Type B pancreatic cell (in vitro differentiated cells): ENCODE measurements at regions not wholly inside any gene's neighbourhood (a gene's known extent, or its start where the extent isn't known, plus 50 kb on each side); places are given as distances from the start of the nearest gene placed in this dataset.
"Not testable (repeated sequence)": the region's sequence is repeated elsewhere in the genome, so short reads cannot be mapped to it uniquely, and the experiment has no call there.

Experiments
- DNase-seq: peaks from one replicate; pipeline ENCODE4 v3.0.0; 2021; ENCODE audit warnings: mixed read lengths; ENCODE audit not compliant: unreplicated experiment; ENCODE audit errors: extremely low spot score
- H3K27ac Mint-ChIP-seq: 2 replicates; pipeline ENCODE4 v1.8.0; 2021; ENCODE audit warnings: mild to moderate bottlenecking, mixed read lengths
- H3K27me3 Mint-ChIP-seq: 2 replicates; pipeline ENCODE4 v1.8.0; 2021; ENCODE audit warnings: mixed read lengths
- H3K36me3 Mint-ChIP-seq: 2 replicates; pipeline ENCODE4 v1.8.0; 2021; ENCODE audit warnings: mixed read lengths
- H3K4me1 Mint-ChIP-seq: one replicate; pipeline ENCODE4 v1.8.0; 2021; ENCODE audit warnings: mixed read lengths; ENCODE audit not compliant: unreplicated experiment
- H3K4me3 Mint-ChIP-seq: 2 replicates; pipeline ENCODE4 v1.8.0; 2021; ENCODE audit warnings: mild to moderate bottlenecking, mixed read lengths
- H3K9me3 Mint-ChIP-seq: 2 replicates; pipeline ENCODE4 v1.8.0; 2021; ENCODE audit warnings: mixed read lengths
- TF ChIP-seq, protein P1 (sequence below): fragments of 200-600 bp; sonication (generic); conservative IDR thresholded peaks from 2 replicates; pipeline ENCODE4 v1.5.0; 2021; ENCODE audit warnings: antibody characterized with exemption, mild to moderate bottlenecking

DNA sequence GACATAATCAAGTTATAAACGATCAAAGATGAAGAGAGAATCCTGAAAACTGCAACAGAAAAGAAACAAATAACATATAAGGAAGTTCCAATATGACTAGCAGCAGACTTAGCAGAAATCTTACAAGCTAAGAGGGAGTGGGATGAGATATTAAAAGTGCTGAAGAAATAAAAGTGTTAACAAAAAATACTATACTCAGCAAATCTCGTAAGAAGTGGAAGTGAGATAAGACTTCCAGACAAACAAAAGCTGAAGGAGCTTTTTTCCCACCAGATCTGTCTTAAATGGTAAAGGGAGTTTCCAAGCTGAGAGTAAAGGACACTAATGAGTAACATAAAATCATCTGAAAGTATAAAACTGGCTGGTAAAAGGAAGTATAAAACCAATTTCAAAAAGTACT is 2036.0 kb upstream of the C9orf72 start:
- Mint-ChIP-seq H3K4me1 (no peaks in the 10 kb centered on the region), H3K36me3 (no peaks in the 10 kb centered on the region), H3K27me3 (no peaks in the 10 kb centered on the region), H3K4me3 (no peak overlapping the region), H3K27ac (no peak overlapping the region), H3K9me3 (no peaks in the 10 kb centered on the region)
- no peak for DNase-seq
- TF ChIP-seq, protein P1, sequence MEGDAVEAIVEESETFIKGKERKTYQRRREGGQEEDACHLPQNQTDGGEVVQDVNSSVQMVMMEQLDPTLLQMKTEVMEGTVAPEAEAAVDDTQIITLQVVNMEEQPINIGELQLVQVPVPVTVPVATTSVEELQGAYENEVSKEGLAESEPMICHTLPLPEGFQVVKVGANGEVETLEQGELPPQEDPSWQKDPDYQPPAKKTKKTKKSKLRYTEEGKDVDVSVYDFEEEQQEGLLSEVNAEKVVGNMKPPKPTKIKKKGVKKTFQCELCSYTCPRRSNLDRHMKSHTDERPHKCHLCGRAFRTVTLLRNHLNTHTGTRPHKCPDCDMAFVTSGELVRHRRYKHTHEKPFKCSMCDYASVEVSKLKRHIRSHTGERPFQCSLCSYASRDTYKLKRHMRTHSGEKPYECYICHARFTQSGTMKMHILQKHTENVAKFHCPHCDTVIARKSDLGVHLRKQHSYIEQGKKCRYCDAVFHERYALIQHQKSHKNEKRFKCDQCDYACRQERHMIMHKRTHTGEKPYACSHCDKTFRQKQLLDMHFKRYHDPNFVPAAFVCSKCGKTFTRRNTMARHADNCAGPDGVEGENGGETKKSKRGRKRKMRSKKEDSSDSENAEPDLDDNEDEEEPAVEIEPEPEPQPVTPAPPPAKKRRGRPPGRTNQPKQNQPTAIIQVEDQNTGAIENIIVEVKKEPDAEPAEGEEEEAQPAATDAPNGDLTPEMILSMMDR, result no peak

DNA sequence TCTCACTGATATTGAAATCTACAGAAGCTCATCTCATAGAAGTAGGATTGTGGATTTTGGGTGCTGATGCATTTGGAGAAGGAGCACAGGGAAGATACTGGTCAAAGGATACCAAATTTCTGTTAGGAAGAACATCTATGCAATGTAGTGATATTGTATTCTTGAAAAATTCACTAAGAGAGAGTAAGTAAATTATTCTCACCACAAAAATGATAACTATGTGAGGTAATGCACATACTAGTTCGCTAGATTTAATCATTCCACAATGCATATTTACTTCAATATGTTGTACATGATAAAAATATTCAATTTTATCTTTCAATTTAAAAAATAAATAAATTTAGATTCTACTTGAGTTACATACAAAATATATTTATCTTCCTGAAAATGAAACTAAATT is 2040.5 kb upstream of the C9orf72 start:
- Mint-ChIP-seq H3K36me3 (no peaks in the 10 kb centered on the region), H3K27ac (no peak overlapping the region), H3K9me3 (no peaks in the 10 kb centered on the region), H3K4me1 (no peaks in the 10 kb centered on the region), H3K27me3 (no peaks in the 10 kb centered on the region), H3K4me3 (no peak overlapping the region)
- no peak for DNase-seq
- TF ChIP-seq, protein P1, result no peak

DNA sequence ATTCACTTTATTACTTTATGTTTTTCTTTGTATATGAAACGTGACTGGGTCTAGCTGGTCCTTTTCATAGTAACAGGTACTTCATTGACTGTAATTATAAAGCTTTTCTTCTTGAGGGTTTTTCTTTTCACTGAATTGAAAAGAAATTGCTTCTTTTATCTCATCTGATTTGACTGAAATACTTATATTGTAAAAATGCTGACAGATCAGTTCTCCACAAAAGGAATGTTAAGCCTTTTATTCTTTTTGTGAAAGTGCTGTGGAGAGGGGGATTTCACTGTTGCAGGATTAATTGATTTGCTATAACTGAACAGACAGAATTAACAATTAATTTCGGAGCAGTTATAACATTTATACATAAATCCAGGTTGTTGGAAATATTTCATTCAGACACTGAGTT is 2043.6 kb upstream of the C9orf72 start:
- Mint-ChIP-seq H3K36me3 (no peaks in the 10 kb centered on the region), H3K4me1 (no peaks in the 10 kb centered on the region), H3K9me3 (no peaks in the 10 kb centered on the region), H3K27me3 (no peaks in the 10 kb centered on the region), H3K4me3 (no peak overlapping the region), H3K27ac (no peak overlapping the region)
- TF ChIP-seq, protein P1, result no peak
- no peak for DNase-seq

DNA sequence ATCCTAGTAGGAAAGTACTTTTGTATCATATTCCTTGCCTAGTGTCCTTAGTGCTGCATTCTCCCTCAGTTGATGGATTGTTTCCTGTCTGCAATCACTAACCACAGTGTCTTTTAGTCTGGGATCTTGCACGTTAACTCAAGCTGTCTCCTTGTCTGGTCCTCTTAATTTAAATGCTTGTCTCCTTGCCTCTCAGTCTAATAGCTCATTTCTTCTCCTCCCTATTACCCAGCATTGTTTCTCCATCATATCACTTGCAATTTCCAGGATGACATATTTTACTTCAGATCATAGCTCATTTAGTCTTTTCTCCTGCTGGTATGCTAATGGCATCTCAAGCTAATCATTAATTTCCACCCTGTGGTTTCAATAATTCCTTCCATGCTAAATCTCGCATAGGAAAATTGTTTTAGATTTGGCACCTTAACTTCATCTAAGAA is 2052.0 kb upstream of the C9orf72 start:
- Mint-ChIP-seq H3K4me1 (peaks cover 9% of the 10 kb centered on the region), H3K4me3 (no peak overlapping the region), H3K9me3 (no peaks in the 10 kb centered on the region), H3K27ac (no peak overlapping the region), H3K27me3 (no peaks in the 10 kb centered on the region), H3K36me3 (no peaks in the 10 kb centered on the region)
- no peak for DNase-seq
- TF ChIP-seq, protein P1, result no peak

DNA sequence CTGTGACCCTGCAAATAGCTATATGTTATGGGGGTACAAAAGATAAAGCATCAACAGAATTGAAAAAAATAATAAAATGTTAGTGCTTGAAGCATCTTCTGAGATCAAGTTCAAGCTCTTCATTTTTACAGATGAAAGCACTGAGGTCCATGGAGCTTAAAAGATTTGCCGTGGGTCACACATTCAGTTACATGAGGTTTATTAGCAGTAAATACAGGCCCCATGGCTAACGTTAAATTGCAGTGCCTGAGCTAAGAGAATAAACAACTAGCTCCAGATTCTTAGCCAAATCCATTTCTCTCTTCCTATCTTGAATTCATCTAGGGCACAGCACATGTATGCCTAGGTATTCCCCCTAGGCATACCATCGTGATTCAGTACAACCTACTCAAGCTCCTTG is 2052.7 kb upstream of the C9orf72 start:
- Mint-ChIP-seq H3K36me3 (no peaks in the 10 kb centered on the region), H3K9me3 (no peaks in the 10 kb centered on the region), H3K4me1 (peaks cover 9% of the 10 kb centered on the region), H3K27me3 (no peaks in the 10 kb centered on the region), H3K27ac (no peak overlapping the region), H3K4me3 (no peak overlapping the region)
- TF ChIP-seq, protein P1, result no peak
- DNase-seq, result no peak

DNA sequence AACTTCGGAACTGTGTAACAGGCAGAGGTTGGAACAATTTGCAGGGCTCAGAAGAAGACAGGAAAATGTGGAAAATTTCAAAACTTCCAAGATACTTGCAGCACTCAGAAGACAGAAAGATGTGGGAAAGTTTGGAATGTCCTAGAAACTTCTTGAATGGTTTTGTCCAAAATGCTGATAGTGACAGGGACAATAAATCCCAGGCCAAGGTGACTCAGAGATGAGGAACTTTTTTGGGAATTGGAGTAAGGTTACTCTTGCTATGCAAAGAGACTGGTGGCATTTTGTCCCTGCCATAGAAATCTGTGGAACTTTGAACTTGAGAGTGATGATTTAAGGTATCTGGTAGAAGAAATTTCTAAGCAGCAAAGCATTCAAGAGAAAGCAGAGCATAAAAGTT is 2055.6 kb upstream of the C9orf72 start:
- H3K36me3 Mint-ChIP-seq, H3K27ac Mint-ChIP-seq, H3K4me1 Mint-ChIP-seq: not testable (repeated sequence)

More for the DNA sequence above, 2055.6 kb upstream of the C9orf72 start:
- H3K9me3 Mint-ChIP-seq, H3K4me3 Mint-ChIP-seq, H3K27me3 Mint-ChIP-seq, DNase-seq: not testable (repeated sequence)
